ENCODE measurements at regions not wholly inside any gene's neighbourhood (a gene's known extent, or its start where the extent isn't known, plus 50 kb on each side); places are given as distances from the start of the nearest gene placed in this dataset.
"Not testable (repeated sequence)": the region's sequence is repeated elsewhere in the genome, so short reads cannot be mapped to it uniquely, and the experiment has no call there.

DNA sequence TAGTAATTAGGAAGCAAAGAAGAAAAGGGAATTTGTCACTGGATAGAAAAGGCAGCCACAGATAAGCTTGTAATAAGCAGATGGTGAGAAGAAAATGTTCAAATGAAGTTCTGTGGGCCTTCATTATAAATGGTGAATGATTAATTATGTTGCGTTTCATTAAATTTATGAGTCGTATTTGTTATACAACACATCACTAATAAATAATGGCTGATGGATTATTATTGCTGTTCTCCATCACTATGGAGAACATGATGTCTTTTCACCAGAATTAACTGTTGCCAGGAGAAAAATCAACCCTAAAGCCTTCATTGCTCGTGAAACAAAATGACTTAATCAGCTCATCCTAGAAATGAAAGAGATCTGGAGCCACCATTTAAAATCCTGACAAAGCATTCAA lies 158.5 kb downstream of the BTBD3 start:
- H3K27ac Mint-ChIP-seq, result no peak overlapping the region

DNA sequence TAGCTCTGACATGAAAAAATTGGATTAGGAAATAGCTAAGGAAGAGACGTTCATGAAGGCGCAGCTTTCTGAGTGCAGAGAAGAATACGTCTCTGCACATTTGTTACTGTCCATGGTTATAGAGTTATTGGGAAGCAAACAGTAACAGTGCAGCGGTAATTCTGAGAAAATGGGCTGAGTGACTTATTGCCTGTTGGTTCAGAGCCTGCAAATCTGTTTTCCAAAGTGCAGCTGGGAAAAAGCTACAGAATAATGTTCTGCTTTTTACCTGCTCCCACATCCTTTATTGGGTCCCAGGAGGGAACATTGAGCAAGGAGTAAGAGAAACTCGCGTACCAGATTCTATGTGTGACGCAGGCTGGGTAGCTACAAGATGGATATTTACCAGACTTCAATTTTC lies 160.2 kb downstream of the BTBD3 start:
- Mint-ChIP-seq H3K27ac (no peak overlapping the region), H3K9me3 (no peaks in the 10 kb centered on the region), H3K4me3 (no peak overlapping the region), H3K36me3 (no peaks in the 10 kb centered on the region), H3K27me3 (no peaks in the 10 kb centered on the region), H3K4me1 (no peaks in the 10 kb centered on the region)

More for the DNA sequence above, 158.5 kb downstream of the BTBD3 start:
- no peaks in the 10 kb centered on the region for H3K36me3 Mint-ChIP-seq
- no peaks in the 10 kb centered on the region for H3K4me1 Mint-ChIP-seq
- H3K4me3 Mint-ChIP-seq, result no peak overlapping the region
- no peaks in the 10 kb centered on the region for H3K9me3 Mint-ChIP-seq
- H3K27me3 Mint-ChIP-seq, result no peaks in the 10 kb centered on the region

DNA sequence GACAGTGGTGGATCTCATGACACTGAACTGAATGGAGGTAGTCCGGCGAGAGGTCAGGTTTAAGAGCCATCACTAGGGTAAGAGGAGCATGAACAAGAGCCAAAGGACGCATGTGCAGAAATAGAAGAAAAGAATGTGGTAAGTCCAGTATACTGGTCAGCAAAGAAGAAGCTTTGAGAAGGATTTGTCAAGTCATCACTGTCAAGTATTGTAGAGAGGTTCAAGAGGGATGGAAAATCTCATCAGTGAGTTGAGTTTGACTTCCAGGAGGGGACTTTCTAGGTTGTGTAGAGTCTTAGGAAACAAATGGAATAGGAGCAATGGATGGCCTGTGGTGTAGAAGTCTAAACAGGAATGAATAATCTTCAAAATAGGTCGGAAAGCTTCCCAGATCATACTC lies 161.8 kb downstream of the BTBD3 start:
- H3K36me3 Mint-ChIP-seq, result no peaks in the 10 kb centered on the region
- no peaks in the 10 kb centered on the region for H3K27me3 Mint-ChIP-seq
- no peak overlapping the region for H3K27ac Mint-ChIP-seq
- no peaks in the 10 kb centered on the region for H3K4me1 Mint-ChIP-seq
- H3K9me3 Mint-ChIP-seq, result no peaks in the 10 kb centered on the region
- H3K4me3 Mint-ChIP-seq, result no peak overlapping the region

DNA sequence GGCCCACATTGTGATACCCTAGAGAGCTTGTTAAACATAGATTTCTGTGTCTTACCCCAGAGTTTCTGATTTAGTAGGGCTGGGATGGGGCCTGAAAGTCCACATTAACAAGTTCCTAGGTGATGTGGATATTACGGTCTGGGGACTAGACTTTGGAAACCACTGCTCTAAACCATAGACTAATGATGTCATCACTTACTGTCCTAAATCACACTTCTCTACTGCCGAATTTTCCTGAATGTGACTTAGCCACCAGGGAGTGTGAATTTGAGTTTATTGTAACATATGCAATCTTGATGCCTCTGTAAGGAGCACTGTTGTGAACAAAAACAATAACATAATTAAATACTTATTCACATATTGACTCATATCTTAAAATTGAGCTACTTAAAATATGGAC lies 165.6 kb downstream of the BTBD3 start:
- Mint-ChIP-seq H3K4me3 (no peak overlapping the region), H3K36me3 (no peaks in the 10 kb centered on the region), H3K9me3 (no peaks in the 10 kb centered on the region), H3K4me1 (no peaks in the 10 kb centered on the region), H3K27me3 (no peaks in the 10 kb centered on the region), H3K27ac (no peak overlapping the region)

DNA sequence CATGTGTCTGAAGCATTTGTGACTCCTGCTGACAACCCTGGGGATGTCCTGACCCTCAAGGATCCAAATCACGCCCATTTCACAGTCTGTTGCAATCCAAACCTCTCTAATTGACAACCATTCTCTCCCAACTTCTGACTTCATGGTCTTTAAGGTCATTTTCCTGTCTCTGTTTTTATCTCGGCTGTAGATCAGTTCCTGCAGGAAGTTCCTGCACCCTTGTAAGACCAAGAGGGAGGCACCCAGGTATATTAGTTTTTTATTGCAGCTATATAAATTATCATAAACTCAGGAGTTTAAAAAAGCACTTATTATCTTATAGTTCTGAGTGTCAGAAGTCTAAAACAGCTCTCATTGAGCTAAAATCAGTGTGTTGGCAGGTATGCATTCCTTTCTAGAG lies 166.8 kb downstream of the BTBD3 start:
- H3K4me3 Mint-ChIP-seq, result no peak overlapping the region
- no peaks in the 10 kb centered on the region for H3K9me3 Mint-ChIP-seq
- no peaks in the 10 kb centered on the region for H3K27me3 Mint-ChIP-seq
- no peaks in the 10 kb centered on the region for H3K4me1 Mint-ChIP-seq
- H3K27ac Mint-ChIP-seq, result no peak overlapping the region
- no peaks in the 10 kb centered on the region for H3K36me3 Mint-ChIP-seq

- Mint-ChIP-seq H3K27me3 (no peaks in the 10 kb centered on the region), H3K4me3 (no peak overlapping the region)
Observed at GRCh38 chr20:12086359-12086758, 168.7 kb downstream of the BTBD3 start.

DNA sequence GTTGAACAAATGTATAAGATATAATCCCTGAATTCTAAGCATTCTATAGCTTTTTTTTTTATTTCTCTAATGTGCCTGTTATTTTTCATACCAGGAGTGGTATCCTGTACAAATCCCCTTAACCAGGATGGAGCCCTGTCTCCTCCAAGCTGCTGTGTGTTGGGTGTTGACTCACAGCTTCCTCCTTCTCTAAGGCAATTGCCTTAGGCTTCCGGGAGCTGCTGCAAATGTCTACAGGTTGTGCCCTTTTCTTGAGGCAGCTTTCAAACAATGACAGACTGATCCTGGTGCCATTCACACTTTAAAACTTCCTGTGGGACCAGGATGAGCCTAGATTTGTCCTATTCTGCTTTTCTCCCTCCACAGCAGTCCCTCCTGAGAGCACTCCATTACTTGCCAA lies 173.2 kb downstream of the BTBD3 start:
- H3K27me3 Mint-ChIP-seq, result no peaks in the 10 kb centered on the region

More at GRCh38 chr20:12086359-12086758, 168.7 kb downstream of the BTBD3 start:
- no peaks in the 10 kb centered on the region for H3K4me1 Mint-ChIP-seq
- H3K27ac Mint-ChIP-seq, result no peak overlapping the region
- H3K36me3 Mint-ChIP-seq, result no peaks in the 10 kb centered on the region
- H3K9me3 Mint-ChIP-seq, result no peaks in the 10 kb centered on the region

DNA sequence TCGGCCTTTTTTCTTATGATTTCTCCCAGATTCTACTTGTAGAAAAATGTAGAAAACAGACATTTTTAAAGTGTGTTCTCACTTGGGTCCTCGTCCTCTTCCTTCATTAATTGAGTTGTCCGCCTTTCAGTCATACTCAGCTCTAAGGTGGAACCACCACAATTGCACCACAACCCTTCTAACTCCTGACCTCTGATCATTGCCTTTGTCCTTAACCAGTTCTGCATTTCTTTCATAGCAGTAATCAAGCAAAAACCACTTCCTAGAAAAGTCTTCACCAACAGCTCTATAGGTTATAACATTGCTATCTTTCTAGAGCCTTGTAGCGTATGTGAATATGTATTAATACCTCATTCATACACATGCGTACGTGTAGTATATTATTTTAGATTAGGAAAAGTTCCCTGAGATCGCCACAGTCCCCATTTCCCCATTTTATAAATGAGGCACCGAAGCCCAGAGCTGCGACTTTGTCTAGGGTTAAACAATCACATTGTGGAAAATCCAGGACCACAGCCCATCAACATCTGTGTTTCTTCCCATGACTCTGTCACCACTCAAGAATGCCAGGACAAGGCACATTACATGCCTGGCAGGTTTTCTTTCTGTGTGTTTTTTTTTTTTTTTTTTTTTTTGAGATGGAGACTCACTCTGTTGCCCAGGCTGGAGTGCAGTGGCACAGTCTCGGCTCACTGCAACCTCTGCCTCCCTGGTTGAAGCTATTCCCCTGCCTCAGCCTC lies 175.5 kb downstream of the BTBD3 start:
- no peaks in the 10 kb centered on the region for H3K4me1 Mint-ChIP-seq
- no peak overlapping the region for H3K27ac Mint-ChIP-seq
- H3K36me3 Mint-ChIP-seq, result no peaks in the 10 kb centered on the region
- no peaks in the 10 kb centered on the region for H3K27me3 Mint-ChIP-seq
- H3K4me3 Mint-ChIP-seq, result no peak overlapping the region
- H3K9me3 Mint-ChIP-seq, result no peaks in the 10 kb centered on the region

More for the DNA sequence above, 173.2 kb downstream of the BTBD3 start:
- H3K4me3 Mint-ChIP-seq, result no peak overlapping the region
- H3K36me3 Mint-ChIP-seq, result no peaks in the 10 kb centered on the region
- no peaks in the 10 kb centered on the region for H3K9me3 Mint-ChIP-seq
- no peaks in the 10 kb centered on the region for H3K4me1 Mint-ChIP-seq
- H3K27ac Mint-ChIP-seq, result no peak overlapping the region

GRCh38 chr20:12093797-12094190 lies 176.1 kb downstream of the BTBD3 start:
- not testable (repeated sequence) for H3K36me3 Mint-ChIP-seq, H3K27me3 Mint-ChIP-seq, H3K4me3 Mint-ChIP-seq, H3K27ac Mint-ChIP-seq, H3K9me3 Mint-ChIP-seq, H3K4me1 Mint-ChIP-seq

GRCh38 chr20:12095180-12095920 lies 177.7 kb downstream of the BTBD3 start:
- Mint-ChIP-seq H3K27me3 (no peaks in the 10 kb centered on the region), H3K4me3 (no peak overlapping the region), H3K4me1 (no peaks in the 10 kb centered on the region), H3K9me3 (peaks cover 2% of the 10 kb centered on the region), H3K27ac (no peak overlapping the region), H3K36me3 (no peaks in the 10 kb centered on the region)

GRCh38 chr20:12098421-12098820 lies 180.7 kb downstream of the BTBD3 start:
- H3K9me3 Mint-ChIP-seq, result peaks cover 6% of the 10 kb centered on the region
- no peaks in the 10 kb centered on the region for H3K4me1 Mint-ChIP-seq
- H3K27ac Mint-ChIP-seq, result no peak overlapping the region
- no peaks in the 10 kb centered on the region for H3K36me3 Mint-ChIP-seq
- H3K4me3 Mint-ChIP-seq, result no peak overlapping the region
- H3K27me3 Mint-ChIP-seq, result no peaks in the 10 kb centered on the region

DNA sequence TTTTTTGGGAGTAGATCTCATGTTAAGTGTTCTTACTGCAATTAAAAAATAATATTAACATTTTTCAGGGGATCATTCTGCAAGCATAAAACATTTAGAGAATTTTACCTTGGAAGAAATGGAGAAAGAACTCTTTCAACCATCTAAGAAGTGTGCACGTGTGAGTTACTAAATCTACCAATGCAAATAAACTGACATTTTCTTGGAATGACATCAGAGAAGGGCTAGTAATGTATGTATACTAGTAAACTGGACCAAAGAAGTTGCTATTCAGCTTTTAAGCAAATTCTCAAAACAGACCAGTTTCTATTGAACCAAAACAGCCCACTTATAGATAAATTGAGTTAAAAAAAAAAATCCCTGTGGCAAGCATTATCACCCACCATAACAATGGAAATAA lies 191.2 kb downstream of the BTBD3 start:
- Mint-ChIP-seq H3K9me3 (peaks cover 7% of the 10 kb centered on the region), H3K27ac (no peak overlapping the region), H3K27me3 (no peaks in the 10 kb centered on the region), H3K4me3 (no peak overlapping the region), H3K4me1 (no peaks in the 10 kb centered on the region), H3K36me3 (no peaks in the 10 kb centered on the region)

GRCh38 chr20:12110274-12110673 lies 192.6 kb downstream of the BTBD3 start:
- Mint-ChIP-seq H3K9me3 (peaks cover 7% of the 10 kb centered on the region), H3K4me3 (no peak overlapping the region), H3K36me3 (no peaks in the 10 kb centered on the region), H3K4me1 (no peaks in the 10 kb centered on the region), H3K27me3 (no peaks in the 10 kb centered on the region), H3K27ac (no peak overlapping the region)

DNA sequence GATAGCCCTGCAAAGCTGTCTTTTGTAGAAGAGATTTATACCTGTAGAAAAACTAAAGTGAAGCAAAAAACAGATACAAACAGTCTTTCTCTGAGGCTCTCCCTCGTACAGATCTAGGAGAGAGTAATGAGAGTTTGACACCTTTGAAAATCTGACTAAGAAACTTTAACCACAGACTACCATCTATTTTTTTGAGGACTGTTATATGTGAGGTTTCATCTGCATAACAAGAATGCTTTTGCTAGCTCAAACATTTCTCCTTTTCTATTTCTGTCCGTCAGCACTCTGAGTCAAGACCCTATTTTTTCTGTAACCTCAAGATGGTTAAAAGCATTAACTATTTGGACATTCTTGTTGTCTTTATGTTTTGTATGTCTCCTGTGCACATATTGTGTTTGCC lies 193.0 kb downstream of the BTBD3 start:
- Mint-ChIP-seq H3K9me3 (peaks cover 7% of the 10 kb centered on the region), H3K36me3 (no peaks in the 10 kb centered on the region), H3K4me1 (no peaks in the 10 kb centered on the region), H3K27me3 (no peaks in the 10 kb centered on the region), H3K4me3 (no peak overlapping the region), H3K27ac (no peak overlapping the region)

DNA sequence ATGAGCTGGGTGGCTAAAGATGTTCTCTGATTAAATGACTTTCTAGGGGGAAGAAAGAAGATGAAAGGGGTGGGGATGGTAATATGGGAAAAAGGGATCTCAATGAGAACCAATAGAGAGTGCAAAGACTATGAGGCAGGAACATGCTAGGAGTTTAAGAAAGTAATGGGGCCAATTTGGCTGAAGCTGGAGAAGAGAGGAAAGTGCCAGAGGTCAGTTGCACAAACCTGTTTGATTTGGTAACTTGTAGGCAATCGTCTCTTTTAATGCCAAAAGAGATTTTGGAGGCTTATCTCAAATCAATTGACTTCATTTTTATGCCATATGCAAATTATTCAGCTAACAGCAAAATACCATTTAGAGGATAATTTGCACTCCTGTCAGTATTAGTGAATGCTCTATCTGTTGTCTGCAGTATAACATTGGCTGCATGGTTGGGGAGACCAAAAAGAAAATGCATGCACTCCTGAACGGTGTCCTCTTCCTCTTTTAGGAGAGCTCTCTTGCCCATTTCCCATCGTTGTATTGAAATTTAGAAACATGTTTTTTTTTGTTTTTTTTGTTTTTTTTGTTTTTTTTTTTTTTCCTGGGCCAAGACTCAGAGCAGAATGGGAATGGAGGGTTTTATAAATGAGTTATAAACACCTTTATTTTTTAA lies 193.9 kb downstream of the BTBD3 start:
- Mint-ChIP-seq H3K36me3 (no peaks in the 10 kb centered on the region), H3K27me3 (no peaks in the 10 kb centered on the region), H3K9me3 (peaks cover 6% of the 10 kb centered on the region), H3K4me3 (no peak overlapping the region), H3K4me1 (no peaks in the 10 kb centered on the region), H3K27ac (no peak overlapping the region)

DNA sequence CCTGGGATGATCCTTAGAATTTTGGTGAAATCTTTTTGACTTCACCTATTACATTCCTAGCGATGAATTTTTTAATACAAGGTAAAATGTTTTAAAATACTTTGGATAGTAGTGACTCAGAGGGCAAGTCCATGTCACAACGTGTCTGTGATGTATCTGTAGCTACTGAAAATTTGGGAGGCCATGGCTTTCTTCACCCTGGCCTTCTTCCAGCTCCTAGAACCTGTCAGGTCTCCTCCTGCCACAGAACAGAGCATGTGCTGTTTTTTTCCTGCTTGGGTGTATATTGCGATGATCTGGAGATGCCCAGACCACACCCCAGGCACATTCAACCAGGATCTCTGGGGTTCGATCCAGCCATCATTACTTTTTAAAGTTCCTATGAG lies 194.4 kb downstream of the BTBD3 start:
- H3K27ac Mint-ChIP-seq, result no peak overlapping the region
- H3K4me1 Mint-ChIP-seq, result no peaks in the 10 kb centered on the region
- no peaks in the 10 kb centered on the region for H3K27me3 Mint-ChIP-seq
- H3K36me3 Mint-ChIP-seq, result no peaks in the 10 kb centered on the region
- no peak overlapping the region for H3K4me3 Mint-ChIP-seq
- H3K9me3 Mint-ChIP-seq, result peaks cover under 1% of the 10 kb centered on the region

Measured in activated naive CD4-positive, alpha-beta T cell treated with anti-CD3 and anti-CD28 coated beads, Interleukin-2, amount 50 U/mL, for 24 hours (primary cell).